EH (cell line): ENCODE measurements at regions not wholly inside any gene's neighbourhood (a gene's known extent, or its start where the extent isn't known, plus 50 kb on each side); places are given as distances from the start of the nearest gene placed in this dataset.

Experiments
- DNase-seq: peaks from one replicate; pipeline ENCODE4 v3.0.0-alpha.2; 2015; ENCODE audit warnings: low read depth

DNA sequence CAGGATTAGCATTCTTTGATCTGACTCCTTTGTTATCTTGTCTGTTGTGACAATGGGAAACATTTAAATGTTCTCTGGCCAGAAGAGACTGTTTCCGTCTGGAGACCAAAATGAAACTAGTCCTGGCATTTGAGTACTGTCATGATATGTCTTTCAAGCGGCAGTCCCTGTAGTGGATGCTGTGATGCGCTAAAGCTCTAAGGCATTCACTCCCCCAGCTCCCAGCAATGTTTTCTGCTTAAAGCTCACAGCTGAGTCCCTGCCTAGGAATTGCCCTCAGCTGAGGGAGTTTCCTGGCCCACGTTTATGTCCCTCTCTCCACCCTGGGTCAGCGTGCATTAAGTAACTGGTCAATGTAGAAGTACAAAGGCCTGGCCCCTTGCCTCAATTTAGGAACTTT lies 109.4 kb downstream of the UCHL5 start:
- no peak for DNase-seq

- no peak for DNase-seq
Measured at GRCh38 chr1:192950926-192951325, 108.2 kb downstream of the UCHL5 start.

GRCh38 chr1:192951691-192952460 lies 107.3 kb downstream of the UCHL5 start:
- peak; percentile 84 for DNase-seq

- DNase-seq, result peak; percentile 47
Measured at GRCh38 chr1:192952646-192953045, 106.5 kb downstream of the UCHL5 start.

- no peak for DNase-seq
Measured at GRCh38 chr1:192954705-192955265, 104.4 kb downstream of the UCHL5 start.

GRCh38 chr1:192958350-192958749 lies 100.8 kb downstream of the UCHL5 start:
- DNase-seq, result no peak

DNA sequence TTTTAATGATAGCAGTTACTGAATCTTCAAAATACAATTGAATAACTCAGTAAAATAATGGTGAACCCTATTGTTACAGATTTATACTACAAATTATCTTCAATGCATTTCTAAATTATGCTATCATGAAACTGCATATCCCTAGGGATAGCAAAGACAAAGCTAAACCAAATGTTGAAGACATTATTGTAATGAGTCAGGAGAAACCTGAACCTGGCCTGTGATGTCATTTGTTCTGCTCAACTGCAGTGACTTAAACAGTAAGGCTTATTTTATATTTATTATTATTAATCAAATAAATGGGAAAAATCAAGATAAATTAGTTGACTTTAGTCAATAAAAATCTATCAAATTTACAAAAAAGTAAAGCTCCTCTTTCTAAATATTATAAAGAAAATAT lies 100.3 kb downstream of the UCHL5 start:
- DNase-seq, result no peak

- no peak for DNase-seq
Measured at GRCh38 chr1:192959657-192960186, 99.4 kb downstream of the UCHL5 start.
